OCI-LY1 (cell line): ENCODE measurements at regions not wholly inside any gene's neighbourhood (a gene's known extent, or its start where the extent isn't known, plus 50 kb on each side); places are given as distances from the start of the nearest gene placed in this dataset.

ENCODE experiments used
- H2AFZ ChIP-seq: fragments of 200-600 bp; sonication (generic), shearing (Covaris generic); 2 replicates; pipeline ENCODE4 v1.6.0; 2014; ENCODE audit warnings: antibody characterized with exemption, mild to moderate bottlenecking, low read length
- H3F3A ChIP-seq: fragments of 200-600 bp; sonication (generic), shearing (Covaris generic); 2 replicates; pipeline ENCODE4 v1.6.0; 2014; ENCODE audit warnings: mild to moderate bottlenecking, antibody characterized with exemption, low read length, moderate library complexity; ENCODE audit not compliant: insufficient read depth
- H3K27ac ChIP-seq: fragments of 200-600 bp; sonication (generic); 2 replicates; pipeline ENCODE4 v1.5.1; 2014; ENCODE audit warnings: low read length, mixed run types, mild to moderate bottlenecking, low read depth; ENCODE audit not compliant: poor library complexity, severe bottlenecking
- H3K27me3 ChIP-seq: fragments of 200-600 bp; sonication (generic); 2 replicates; pipeline ENCODE4 v1.6.0; 2014; ENCODE audit warnings: antibody characterized with exemption, mild to moderate bottlenecking, low read length, moderate library complexity; ENCODE audit not compliant: insufficient read depth
- H3K36me3 ChIP-seq: fragments of 200-600 bp; sonication (generic); 2 replicates; pipeline ENCODE4 v1.6.1; 2014; ENCODE audit warnings: mild to moderate bottlenecking, antibody characterized with exemption, low read length, moderate library complexity, mixed read lengths; ENCODE audit not compliant: insufficient read depth
- H3K4me1 ChIP-seq: fragments of 200-600 bp; sonication (generic); 2 replicates; pipeline ENCODE4 v1.5.1; 2014; ENCODE audit warnings: mild to moderate bottlenecking, low read length, moderate library complexity; ENCODE audit not compliant: insufficient read depth, severe bottlenecking
- H3K4me2 ChIP-seq: fragments of 200-600 bp; sonication (generic), shearing (Covaris generic); 2 replicates; pipeline ENCODE4 v1.6.1; 2014; ENCODE audit warnings: low read length
- H3K4me3 ChIP-seq: fragments of 200-600 bp; sonication (generic); 2 replicates; pipeline ENCODE4 v1.5.1; 2014; ENCODE audit warnings: low read length, low read depth, mild to moderate bottlenecking, mixed read lengths; ENCODE audit not compliant: poor library complexity, severe bottlenecking
- H3K79me2 ChIP-seq: fragments of 200-600 bp; shearing (Covaris generic); 2 replicates; pipeline ENCODE4 v1.6.1; 2016; ENCODE audit warnings: mixed run types, low read length, mixed read lengths; ENCODE audit not compliant: insufficient read depth
- H3K9ac ChIP-seq: fragments of 200-600 bp; sonication (generic), shearing (Covaris generic); 2 replicates; pipeline ENCODE4 v1.6.1; 2014; ENCODE audit warnings: mild to moderate bottlenecking, low read length, mixed read lengths
- H3K9me2 ChIP-seq: fragments of 200-600 bp; sonication (generic), shearing (Covaris generic); 2 replicates; pipeline ENCODE4 v1.6.1; 2014; ENCODE audit warnings: low read depth, mild to moderate bottlenecking, low read length, mixed read lengths
- H3K9me3 ChIP-seq: fragments of 200-600 bp; shearing (Covaris generic); 2 replicates; pipeline ENCODE4 v1.6.1; 2014; ENCODE audit warnings: low read length, mixed read lengths
- H4K20me1 ChIP-seq: fragments of 200-600 bp; sonication (generic), shearing (Covaris generic); 2 replicates; pipeline ENCODE4 v1.6.0; 2016; ENCODE audit warnings: mild to moderate bottlenecking, low read length; ENCODE audit not compliant: insufficient read depth
- EZH2 ChIP-seq: fragments of 200-600 bp; sonication (generic), shearing (Covaris generic); IDR thresholded peaks from 2 replicates; pipeline ENCODE4 v1.8.0; 2017; ENCODE audit warnings: borderline replicate concordance, mixed run types, mild to moderate bottlenecking, antibody characterized with exemption, low read length, moderate library complexity, mixed read lengths
- TF ChIP-seq, protein P1 (sequence below): fragments of 200-600 bp; sonication (generic), shearing (Covaris generic); IDR thresholded peaks from 2 replicates; pipeline ENCODE4 v1.5.1; 2017; ENCODE audit warnings: mild to moderate bottlenecking, antibody characterized with exemption, low read length, moderate library complexity, mixed read lengths

DNA sequence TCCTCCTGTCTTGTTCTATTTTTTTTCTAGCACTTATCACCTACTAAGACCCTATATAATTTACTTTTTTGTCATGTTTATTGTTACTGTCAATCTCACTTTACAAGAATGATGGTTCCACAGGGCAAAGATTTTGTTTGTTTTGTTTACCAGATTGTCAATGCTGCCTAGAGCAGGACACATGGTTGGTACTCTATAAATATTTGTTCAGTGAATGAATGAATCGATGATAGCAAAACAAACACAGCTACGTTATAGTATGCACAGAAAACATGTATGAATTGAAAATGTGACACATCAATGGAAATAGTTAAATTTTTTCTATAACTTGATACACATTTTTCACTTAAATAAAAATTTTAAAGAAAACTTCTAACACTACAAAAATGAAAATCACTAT is 67.1 kb upstream of the KRR1 start:
- Histone ChIP-seq H3K4me2 (no peak overlapping the region), H3F3A (no peaks in the 10 kb centered on the region), H2AFZ (no peak overlapping the region), H3K27me3 (no peaks in the 10 kb centered on the region), H3K79me2 (no peaks in the 10 kb centered on the region), H4K20me1 (no peaks in the 10 kb centered on the region), H3K9ac (no peak overlapping the region), H3K27ac (no peak overlapping the region), H3K36me3 (no peaks in the 10 kb centered on the region), H3K4me3 (no peak overlapping the region), H3K9me3 (no peaks in the 10 kb centered on the region), H3K9me2 (no peaks in the 10 kb centered on the region), H3K4me1 (no peaks in the 10 kb centered on the region)
- TF ChIP-seq EZH2 = no peak
- TF ChIP-seq, protein P1, sequence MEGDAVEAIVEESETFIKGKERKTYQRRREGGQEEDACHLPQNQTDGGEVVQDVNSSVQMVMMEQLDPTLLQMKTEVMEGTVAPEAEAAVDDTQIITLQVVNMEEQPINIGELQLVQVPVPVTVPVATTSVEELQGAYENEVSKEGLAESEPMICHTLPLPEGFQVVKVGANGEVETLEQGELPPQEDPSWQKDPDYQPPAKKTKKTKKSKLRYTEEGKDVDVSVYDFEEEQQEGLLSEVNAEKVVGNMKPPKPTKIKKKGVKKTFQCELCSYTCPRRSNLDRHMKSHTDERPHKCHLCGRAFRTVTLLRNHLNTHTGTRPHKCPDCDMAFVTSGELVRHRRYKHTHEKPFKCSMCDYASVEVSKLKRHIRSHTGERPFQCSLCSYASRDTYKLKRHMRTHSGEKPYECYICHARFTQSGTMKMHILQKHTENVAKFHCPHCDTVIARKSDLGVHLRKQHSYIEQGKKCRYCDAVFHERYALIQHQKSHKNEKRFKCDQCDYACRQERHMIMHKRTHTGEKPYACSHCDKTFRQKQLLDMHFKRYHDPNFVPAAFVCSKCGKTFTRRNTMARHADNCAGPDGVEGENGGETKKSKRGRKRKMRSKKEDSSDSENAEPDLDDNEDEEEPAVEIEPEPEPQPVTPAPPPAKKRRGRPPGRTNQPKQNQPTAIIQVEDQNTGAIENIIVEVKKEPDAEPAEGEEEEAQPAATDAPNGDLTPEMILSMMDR = no peak

DNA sequence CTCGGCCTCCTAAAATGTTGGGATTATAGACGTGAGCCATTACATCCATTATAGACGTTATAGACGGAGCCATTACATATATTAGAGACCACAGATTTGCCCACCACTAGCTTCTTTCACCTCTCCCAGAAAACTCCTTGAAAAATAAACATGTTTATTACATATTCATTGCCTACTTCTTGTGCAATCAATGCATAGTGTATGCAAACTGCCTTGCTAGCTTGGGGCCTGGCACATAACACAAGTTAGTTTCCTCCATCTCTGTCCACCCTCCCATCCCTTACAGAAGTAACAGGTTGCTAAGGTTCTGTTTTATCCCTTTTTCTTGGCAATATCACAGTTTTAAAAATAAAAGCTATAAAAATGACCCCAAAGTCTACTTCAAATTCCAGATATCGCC is 66.4 kb upstream of the KRR1 start:
- Histone ChIP-seq H3K36me3 (no peaks in the 10 kb centered on the region), H4K20me1 (no peaks in the 10 kb centered on the region), H2AFZ (no peak overlapping the region), H3K4me2 (no peak overlapping the region), H3K27me3 (no peaks in the 10 kb centered on the region), H3F3A (no peaks in the 10 kb centered on the region), H3K9me3 (no peaks in the 10 kb centered on the region), H3K9me2 (no peaks in the 10 kb centered on the region), H3K27ac (no peak overlapping the region), H3K9ac (no peak overlapping the region), H3K4me3 (no peak overlapping the region), H3K79me2 (no peaks in the 10 kb centered on the region), H3K4me1 (no peaks in the 10 kb centered on the region)
- TF ChIP-seq, protein P1 = no peak
- no peak for TF ChIP-seq EZH2

DNA sequence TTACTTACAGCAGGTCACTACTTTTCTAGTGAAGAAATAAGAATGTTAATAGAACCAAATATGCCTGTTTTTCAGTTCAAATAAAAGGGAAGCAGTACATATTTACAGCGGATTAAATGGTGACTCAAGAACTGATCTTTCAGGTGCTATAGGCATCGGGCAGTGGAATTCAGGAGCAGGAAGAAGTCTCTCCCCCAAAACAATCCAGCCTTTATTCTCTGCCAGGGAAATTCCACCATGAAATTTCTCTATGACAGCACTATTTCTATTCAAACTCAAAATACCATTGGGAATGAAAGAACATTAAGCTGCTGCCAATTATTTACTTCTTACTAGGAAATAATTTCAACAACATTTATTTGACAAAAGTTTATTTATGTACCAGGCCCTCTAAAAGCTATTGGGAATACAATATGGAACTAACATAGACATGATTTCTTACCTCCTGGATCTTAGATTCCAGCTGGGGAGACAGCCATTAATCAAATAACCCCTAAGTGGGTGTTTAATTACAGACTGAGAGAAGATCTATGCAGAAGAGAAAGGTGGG is 60.3 kb upstream of the KRR1 start:
- no peak overlapping the region for H3K27ac ChIP-seq
- H2AFZ ChIP-seq = no peak overlapping the region
- no peaks in the 10 kb centered on the region for H3K9me3 ChIP-seq
- H3K9ac ChIP-seq = no peak overlapping the region
- H3K4me3 ChIP-seq = no peak overlapping the region
- no peak overlapping the region for H3K4me2 ChIP-seq
- H3K4me1 ChIP-seq = no peaks in the 10 kb centered on the region
- no peaks in the 10 kb centered on the region for H3K36me3 ChIP-seq
- H3K9me2 ChIP-seq = no peaks in the 10 kb centered on the region
- H3K27me3 ChIP-seq = no peaks in the 10 kb centered on the region
- TF ChIP-seq, protein P1 = no peak
- no peak for TF ChIP-seq EZH2
- H3K79me2 ChIP-seq = no peaks in the 10 kb centered on the region
- no peaks in the 10 kb centered on the region for H4K20me1 ChIP-seq
- H3F3A ChIP-seq = no peaks in the 10 kb centered on the region
